Spinal cord (tissue), 9 donors: ENCODE measurements at regions not wholly inside any gene's neighbourhood (a gene's known extent, or its start where the extent isn't known, plus 50 kb on each side); places are given as distances from the start of the nearest gene placed in this dataset.
A peak's percentile ranks its signal among the peaks of the same experiment; 100 is the strongest.

Experiments
- DNase-seq, 6 donors: peaks; one replicate each; pipeline versions ENCODE4 v3.0.0 to v3.0.0-alpha.2; 2013 to 2015; ENCODE audit warnings: low spot score in 6 of 6, low read depth in 4 of 6
- H3K27ac ChIP-seq: one replicate; pipeline ENCODE4 v1.5.1; 2013; ENCODE audit warnings: low read depth, low read length, control low read depth
- H3K27me3 ChIP-seq: one replicate; pipeline ENCODE4 v1.6.1; 2013; ENCODE audit warnings: low read length; ENCODE audit not compliant: control insufficient read depth, insufficient read depth
- H3K36me3 ChIP-seq: one replicate; pipeline ENCODE4 v1.6.1; 2013; ENCODE audit warnings: low read length; ENCODE audit not compliant: control insufficient read depth, insufficient read depth
- H3K4me1 ChIP-seq: one replicate; pipeline ENCODE4 v1.6.1; 2013; ENCODE audit warnings: low read length; ENCODE audit not compliant: control insufficient read depth, insufficient read depth
- H3K4me3 ChIP-seq: one replicate; pipeline ENCODE4 v1.5.1; 2013; ENCODE audit warnings: low read depth, low read length, control low read depth
- H3K9me3 ChIP-seq: one replicate; pipeline ENCODE4 v1.6.1; 2013; ENCODE audit warnings: low read length; ENCODE audit not compliant: control insufficient read depth, insufficient read depth
- WGBS: methylation state at CpG from one replicate; pipeline ENCODE4 v1.1.5; 2013; ENCODE audit warnings: missing lambda C conversion rate; ENCODE audit not compliant: insufficient coverage; 5-methylcytosine and 5-hydroxymethylcytosine counted together
- donor health status: healthy.

GRCh38 chr9:18348083-18348475 lies 125.9 kb upstream of the ADAMTSL1 start:
- peak in 1 of 6 donors; percentile 54 for DNase-seq
- no peak overlapping the region for H3K4me3 ChIP-seq
- no peaks in the 10 kb centered on the region for H3K27me3 ChIP-seq
- H3K36me3 ChIP-seq, result no peaks in the 10 kb centered on the region
- H3K4me1 ChIP-seq, result peaks cover 4% of the 10 kb centered on the region
- no CpG with 5 or more reads among the region's 2 CpGs for WGBS
- H3K27ac ChIP-seq, result peak overlapping the region; percentile 1
- no peaks in the 10 kb centered on the region for H3K9me3 ChIP-seq

GRCh38 chr9:18349530-18349929 lies 124.4 kb upstream of the ADAMTSL1 start:
- 83% methylated on average over 1 of the region's 3 CpGs for WGBS
- Histone ChIP-seq H3K9me3 (no peaks in the 10 kb centered on the region), H3K4me3 (no peak overlapping the region), H3K4me1 (peaks cover 4% of the 10 kb centered on the region), H3K36me3 (no peaks in the 10 kb centered on the region), H3K27ac (no peak overlapping the region), H3K27me3 (no peaks in the 10 kb centered on the region)
- no peak for DNase-seq

GRCh38 chr9:18350036-18350435 lies 123.9 kb upstream of the ADAMTSL1 start:
- H3K36me3 ChIP-seq, result no peaks in the 10 kb centered on the region
- 100% methylated on average over 2 of the region's 3 CpGs for WGBS
- no peak overlapping the region for H3K4me3 ChIP-seq
- H3K27ac ChIP-seq, result no peak overlapping the region
- no peaks in the 10 kb centered on the region for H3K9me3 ChIP-seq
- DNase-seq, result no peak
- peaks cover 4% of the 10 kb centered on the region for H3K4me1 ChIP-seq
- no peaks in the 10 kb centered on the region for H3K27me3 ChIP-seq

GRCh38 chr9:18350995-18351595 lies 122.9 kb upstream of the ADAMTSL1 start:
- no peak for DNase-seq
- Histone ChIP-seq H3K9me3 (no peaks in the 10 kb centered on the region), H3K4me3 (no peak overlapping the region), H3K27me3 (no peaks in the 10 kb centered on the region), H3K36me3 (no peaks in the 10 kb centered on the region), H3K27ac (no peak overlapping the region), H3K4me1 (peaks cover 4% of the 10 kb centered on the region)
- no CpG with 5 or more reads among the region's 4 CpGs for WGBS

GRCh38 chr9:18352711-18353110 lies 121.2 kb upstream of the ADAMTSL1 start:
- Histone ChIP-seq H3K36me3 (no peaks in the 10 kb centered on the region), H3K27me3 (no peaks in the 10 kb centered on the region), H3K27ac (no peak overlapping the region), H3K4me3 (no peak overlapping the region), H3K4me1 (peaks cover 4% of the 10 kb centered on the region), H3K9me3 (no peaks in the 10 kb centered on the region)
- no CpG with 5 or more reads among the region's 3 CpGs for WGBS
- DNase-seq, result peak in 1 of 6 donors; percentile 15

GRCh38 chr9:18353473-18353872 lies 120.5 kb upstream of the ADAMTSL1 start:
- Histone ChIP-seq H3K4me3 (no peak overlapping the region), H3K4me1 (peaks cover 4% of the 10 kb centered on the region), H3K27me3 (no peaks in the 10 kb centered on the region), H3K9me3 (no peaks in the 10 kb centered on the region), H3K36me3 (no peaks in the 10 kb centered on the region), H3K27ac (no peak overlapping the region)
- DNase-seq, result no peak

GRCh38 chr9:18357321-18357720 lies 116.6 kb upstream of the ADAMTSL1 start:
- no peak for DNase-seq
- Histone ChIP-seq H3K9me3 (no peaks in the 10 kb centered on the region), H3K27ac (no peak overlapping the region), H3K4me3 (no peak overlapping the region), H3K36me3 (no peaks in the 10 kb centered on the region), H3K4me1 (no peaks in the 10 kb centered on the region), H3K27me3 (no peaks in the 10 kb centered on the region)
- 80% methylated on average over 1 of the region's 1 CpG for WGBS

- no CpG with 5 or more reads among the region's 2 CpGs for WGBS
- no peaks in the 10 kb centered on the region for H3K4me1 ChIP-seq
These were observed 115.6 kb upstream of the ADAMTSL1 start for GRCh38 chr9:18358325-18358724.

GRCh38 chr9:18359335-18359734 lies 114.6 kb upstream of the ADAMTSL1 start:
- H3K27ac ChIP-seq, result no peak overlapping the region
- H3K4me3 ChIP-seq, result no peak overlapping the region
- 100% methylated on average over 1 of the region's 1 CpG for WGBS
- H3K36me3 ChIP-seq, result no peaks in the 10 kb centered on the region
- no peaks in the 10 kb centered on the region for H3K9me3 ChIP-seq
- no peaks in the 10 kb centered on the region for H3K4me1 ChIP-seq
- H3K27me3 ChIP-seq, result no peaks in the 10 kb centered on the region
- no peak for DNase-seq

More at GRCh38 chr9:18358325-18358724, 115.6 kb upstream of the ADAMTSL1 start:
- H3K4me3 ChIP-seq, result no peak overlapping the region
- H3K27ac ChIP-seq, result no peak overlapping the region
- H3K27me3 ChIP-seq, result no peaks in the 10 kb centered on the region
- no peaks in the 10 kb centered on the region for H3K9me3 ChIP-seq
- no peaks in the 10 kb centered on the region for H3K36me3 ChIP-seq
- DNase-seq, result no peak

- no peaks in the 10 kb centered on the region for H3K4me1 ChIP-seq
- 80% methylated on average over 1 of the region's 1 CpG for WGBS
- no peaks in the 10 kb centered on the region for H3K27me3 ChIP-seq
These were observed 113.9 kb upstream of the ADAMTSL1 start for GRCh38 chr9:18360005-18360404.

More at GRCh38 chr9:18360005-18360404, 113.9 kb upstream of the ADAMTSL1 start:
- Histone ChIP-seq H3K9me3 (no peaks in the 10 kb centered on the region), H3K27ac (no peak overlapping the region), H3K36me3 (no peaks in the 10 kb centered on the region), H3K4me3 (no peak overlapping the region)
- DNase-seq, result no peak
